HG03045 (cell line): ENCODE measurements at regions not wholly inside any gene's neighbourhood (a gene's known extent, or its start where the extent isn't known, plus 50 kb on each side); places are given as distances from the start of the nearest gene placed in this dataset.
"Not testable (repeated sequence)": the region's sequence is repeated elsewhere in the genome, so short reads cannot be mapped to it uniquely, and the experiment has no call there.

Experiments
- ATAC-seq: cut with Tn5 transposase; IDR thresholded peaks from one replicate; pipeline ENCODE4 v1.9.1; 2021; ENCODE audit warnings: mild to moderate bottlenecking, moderate library complexity; ENCODE audit not compliant: unreplicated experiment

- no peak for ATAC-seq
Observed at GRCh38 chr9:107847978-107848964, 358.7 kb upstream of the KLF4 start.

GRCh38 chr9:107842530-107842929 lies 353.0 kb upstream of the KLF4 start:
- ATAC-seq, result no peak

DNA sequence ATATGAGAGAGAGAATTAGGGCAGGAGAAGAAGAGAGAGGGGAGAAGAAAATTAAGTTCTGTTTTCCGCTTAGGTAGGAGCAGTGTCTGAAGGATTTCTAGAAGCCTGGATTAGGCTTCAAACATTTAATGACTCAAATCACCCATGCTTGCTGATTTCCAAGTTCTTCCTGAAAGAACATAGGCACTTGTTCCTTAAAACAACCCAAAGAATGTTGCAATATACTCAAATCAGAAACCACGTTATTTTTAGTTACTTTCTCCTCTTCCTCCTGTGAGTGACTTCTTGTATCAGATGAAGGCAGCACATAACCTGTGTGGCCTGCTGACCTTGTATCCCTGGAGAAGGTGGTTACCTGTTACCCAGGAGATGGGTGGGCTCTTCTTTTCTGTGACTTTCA lies 351.5 kb upstream of the KLF4 start:
- no peak for ATAC-seq

- ATAC-seq, result no peak
Observed at GRCh38 chr9:107839371-107839770, 349.8 kb upstream of the KLF4 start.

DNA sequence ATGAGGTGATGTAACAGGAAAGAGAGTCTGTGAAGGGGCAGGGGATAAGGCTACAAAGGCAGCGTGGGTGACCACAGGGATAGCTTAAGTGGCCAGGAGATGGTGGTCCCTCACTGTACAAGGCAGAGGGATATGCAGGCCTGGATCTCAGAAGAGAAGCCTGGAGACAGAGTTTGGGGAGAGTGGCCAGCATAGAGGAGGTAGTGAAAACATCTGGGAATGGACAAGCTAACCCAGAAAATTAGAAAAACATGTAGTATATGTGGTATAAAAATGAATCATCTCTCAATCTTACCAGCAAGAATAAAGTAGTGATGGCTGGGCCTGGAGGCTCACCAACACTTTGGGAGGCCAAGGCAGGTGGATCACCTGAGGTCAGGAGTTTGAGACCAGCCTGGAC lies 349.2 kb upstream of the KLF4 start:
- ATAC-seq, result no peak

GRCh38 chr9:107836300-107836699 lies 346.7 kb upstream of the KLF4 start:
- no peak for ATAC-seq

- no peak for ATAC-seq
Observed at GRCh38 chr9:107833295-107833694, 343.7 kb upstream of the KLF4 start.

DNA sequence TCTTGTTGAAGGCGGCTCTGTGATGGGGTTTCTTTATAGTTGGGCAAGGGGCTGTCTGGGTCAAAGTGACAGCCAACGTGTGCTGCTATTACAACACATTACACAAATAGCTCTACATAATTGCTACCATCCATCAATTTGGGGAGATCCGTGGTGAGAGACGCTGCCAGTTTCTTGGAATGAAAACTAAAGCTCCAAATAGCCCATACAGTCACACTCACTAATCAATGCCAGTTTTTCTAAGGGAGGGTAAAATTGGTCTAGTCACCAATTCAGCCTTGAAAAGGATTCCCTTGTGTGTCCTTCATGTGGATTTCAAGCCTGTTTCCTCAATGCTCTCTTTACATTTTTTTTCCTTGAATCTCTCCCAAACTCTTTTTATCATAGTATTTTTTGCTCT lies 343.3 kb upstream of the KLF4 start:
- no peak for ATAC-seq

DNA sequence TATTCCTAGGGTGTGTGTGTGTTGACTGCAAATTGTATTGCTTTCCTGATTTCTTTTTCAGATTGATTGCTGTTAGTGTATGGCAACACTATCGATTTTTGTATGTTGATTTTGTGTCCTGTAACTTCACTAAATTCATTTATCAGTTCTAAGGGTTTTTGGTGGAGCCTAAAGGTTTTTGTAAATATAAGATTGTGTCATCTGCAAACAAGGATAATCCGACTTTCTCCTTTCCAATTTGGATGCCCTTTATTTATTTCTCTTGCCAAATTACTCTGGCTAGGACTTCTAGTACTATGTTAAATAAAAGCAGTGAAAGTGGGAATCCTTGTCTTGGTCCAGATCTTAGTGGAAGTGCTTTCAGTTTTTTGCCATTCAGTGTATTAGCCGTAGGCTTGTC lies 340.9 kb upstream of the KLF4 start:
- no peak for ATAC-seq

GRCh38 chr9:107827884-107828283 lies 338.3 kb upstream of the KLF4 start:
- ATAC-seq, result no peak

GRCh38 chr9:107827304-107827703 lies 337.7 kb upstream of the KLF4 start:
- ATAC-seq, result peak; percentile 60

GRCh38 chr9:107826688-107826983 lies 337.1 kb upstream of the KLF4 start:
- ATAC-seq, result not testable (repeated sequence)

GRCh38 chr9:107824556-107824955 lies 335.0 kb upstream of the KLF4 start:
- ATAC-seq, result no peak

DNA sequence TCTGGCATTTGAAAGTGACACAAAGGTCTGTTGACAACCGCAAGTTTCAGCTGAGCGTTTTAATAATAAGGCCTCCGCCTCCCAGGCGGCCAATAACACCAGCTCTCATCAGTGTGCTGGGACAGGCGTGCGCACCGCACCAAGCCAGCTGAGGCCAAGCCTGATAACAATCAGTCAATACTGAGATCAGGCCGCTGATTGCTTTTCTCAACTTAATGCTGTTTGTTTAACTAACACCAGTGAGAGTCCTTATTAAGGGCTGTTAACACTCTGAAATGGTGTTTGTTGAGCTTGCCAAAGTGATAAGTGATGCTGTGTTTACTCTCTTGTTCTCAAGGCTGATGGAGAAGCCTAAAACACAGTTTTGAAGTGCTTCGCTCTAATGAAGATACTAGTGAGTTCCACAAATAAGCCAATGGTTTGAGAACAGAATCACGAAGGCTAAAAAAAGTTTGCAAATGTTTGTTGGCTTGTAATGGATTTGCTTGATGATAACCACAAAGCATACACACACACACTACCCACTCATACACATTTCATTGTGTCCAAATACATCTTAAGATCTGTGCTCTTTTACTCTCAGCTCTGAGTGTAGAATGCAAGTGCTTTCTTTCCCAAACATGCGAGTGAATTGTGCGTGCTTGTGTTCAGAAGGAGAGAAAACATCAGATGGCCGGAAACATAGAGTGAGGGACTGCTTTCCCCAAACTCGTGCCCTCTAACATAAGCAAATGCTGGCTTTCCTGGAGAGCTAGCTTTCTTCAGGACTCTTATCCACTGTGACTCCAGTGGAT lies 330.4 kb upstream of the KLF4 start:
- no peak for ATAC-seq

DNA sequence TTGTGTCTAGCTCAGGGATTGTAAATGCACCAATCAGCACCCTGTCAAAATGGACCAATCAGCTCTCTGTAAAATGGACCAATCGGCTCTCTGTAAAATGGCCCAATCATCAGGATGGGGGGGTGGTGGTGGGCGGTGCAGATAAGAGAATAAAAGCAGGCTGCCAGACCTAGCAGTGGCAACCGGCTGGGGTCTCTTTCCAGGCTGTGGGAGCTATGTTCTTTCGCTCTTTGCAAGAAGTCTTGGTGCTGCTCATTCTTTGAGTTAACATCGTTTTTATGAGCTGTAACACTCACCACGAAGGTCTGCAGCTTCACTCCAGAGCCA lies 328.9 kb upstream of the KLF4 start:
- not testable (repeated sequence) for ATAC-seq

DNA sequence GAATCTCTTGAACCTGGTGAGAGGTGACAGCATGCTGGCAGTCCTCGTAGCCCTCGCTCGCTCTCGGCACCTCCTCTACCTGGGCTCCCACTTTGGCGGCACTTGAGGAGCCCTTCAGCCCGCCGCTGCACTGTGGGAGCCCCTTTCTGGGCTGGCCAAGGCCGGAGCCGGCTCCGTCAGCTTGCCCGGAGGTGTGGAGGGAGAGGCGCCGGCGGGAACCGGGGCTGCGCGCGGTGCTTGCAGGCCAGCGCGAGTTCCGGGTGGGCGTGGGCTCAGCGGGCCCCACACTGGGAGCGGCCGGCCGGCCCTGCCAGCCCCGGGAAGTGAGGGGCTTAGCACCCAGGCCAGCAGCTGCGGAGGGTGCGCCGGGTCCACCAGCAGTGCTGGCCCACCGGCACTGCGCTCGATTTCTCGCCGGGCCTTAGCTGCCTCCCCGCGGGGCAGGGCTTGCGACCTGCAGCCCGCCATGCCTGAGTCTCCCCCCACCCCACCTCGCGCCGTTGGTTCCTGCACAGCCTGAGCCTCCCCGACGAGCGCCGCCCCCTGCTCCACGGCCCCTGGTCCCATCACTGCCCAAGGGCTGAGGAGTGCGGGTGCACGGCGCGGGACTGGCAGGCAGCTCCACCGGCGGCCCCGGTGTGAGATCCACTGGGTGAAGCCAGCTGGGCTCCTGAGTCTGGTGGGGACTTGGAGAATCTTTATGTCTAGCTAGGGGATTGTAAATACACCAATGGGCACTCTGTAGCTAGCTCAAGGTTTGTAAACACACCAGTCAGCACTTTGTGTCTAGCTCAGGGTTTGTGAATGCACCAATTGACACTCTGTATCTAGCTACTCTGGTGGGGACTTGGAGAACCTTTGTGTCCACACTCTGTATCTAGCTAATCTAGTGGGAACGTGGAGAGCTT lies 328.3 kb upstream of the KLF4 start:
- not testable (repeated sequence) for ATAC-seq

DNA sequence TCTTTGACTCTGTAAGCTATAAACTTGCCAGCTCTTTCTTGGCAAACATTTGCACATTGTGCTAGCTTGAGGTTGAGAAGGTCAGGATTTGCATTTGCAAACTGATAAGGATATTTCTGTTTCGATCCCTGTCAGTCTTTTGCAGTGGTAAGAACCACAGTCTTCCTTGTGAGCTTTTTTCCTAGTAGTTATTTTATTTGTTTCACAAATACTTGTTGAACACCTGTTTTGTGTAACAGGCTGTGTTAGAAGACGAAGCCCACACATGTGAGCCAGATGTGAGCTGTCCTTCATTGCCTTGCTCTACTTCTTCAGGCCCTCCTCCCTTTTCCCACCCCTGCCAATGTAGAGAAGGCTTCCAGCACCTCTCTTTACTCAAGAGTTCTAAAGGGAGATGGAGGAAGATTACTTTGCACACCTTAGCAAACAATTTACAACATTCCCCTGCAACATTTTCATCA lies 327.0 kb upstream of the KLF4 start:
- ATAC-seq, result no peak

DNA sequence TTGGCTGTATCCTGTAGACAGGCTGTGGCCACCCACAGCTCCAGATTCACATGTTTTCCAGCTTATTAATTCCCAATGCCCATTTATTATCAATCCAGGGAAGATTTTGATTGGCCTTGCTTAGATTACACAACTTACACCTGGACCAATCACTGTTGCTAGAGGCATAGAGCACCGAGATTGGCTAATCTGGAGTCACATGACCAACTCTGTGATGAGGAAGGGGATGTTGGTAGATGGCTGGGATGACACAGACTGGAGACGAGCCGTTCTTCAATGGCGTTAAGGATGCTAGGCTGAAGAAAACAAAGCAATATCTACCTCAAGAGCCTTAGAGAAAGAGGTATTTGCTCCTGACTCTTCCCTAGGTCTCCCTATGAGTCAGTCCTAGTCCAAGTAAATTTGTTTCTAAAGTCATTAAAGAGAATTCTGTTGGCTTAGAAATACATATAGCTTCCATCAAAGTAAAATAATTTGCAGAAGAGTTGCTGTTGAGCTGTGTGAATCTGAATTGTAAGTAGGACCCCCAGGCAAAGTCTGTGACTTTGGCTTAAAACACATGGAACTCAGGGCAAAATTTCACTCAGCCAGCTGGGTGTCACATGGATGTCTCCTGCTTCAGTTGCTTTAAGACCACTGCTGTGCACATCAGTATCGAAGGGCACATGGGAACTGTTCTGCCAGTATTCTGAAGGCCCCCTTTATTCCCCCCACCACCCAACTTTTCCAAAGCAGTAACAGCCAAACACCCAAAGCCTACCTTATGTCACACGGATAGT lies 326.4 kb upstream of the KLF4 start:
- no peak for ATAC-seq

GRCh38 chr9:107813287-107813686 lies 323.7 kb upstream of the KLF4 start:
- ATAC-seq, result no peak

GRCh38 chr9:107810461-107810961 lies 320.9 kb upstream of the KLF4 start:
- no peak for ATAC-seq
